ENCODE measurements at regions not wholly inside any gene's neighbourhood (a gene's known extent, or its start where the extent isn't known, plus 50 kb on each side); places are given as distances from the start of the nearest gene placed in this dataset.

GRCh38 chr2:240348522-240348921 is 86.9 kb upstream of the GPC1 start:
- DNase-seq (ENCODE audit: low read depth in 2 of 2), result peak in 1 of 2 donors; percentile 10
- no peaks in the 10 kb centered on the region for H3K36me3 ChIP-seq (ENCODE audit: control insufficient read depth, insufficient read depth, low read length)
- H3K9ac ChIP-seq (ENCODE audit: insufficient read depth, low read length), result no peak overlapping the region
- TF ChIP-seq EZH2 (IDR thresholded peaks at IDR 0.05; ENCODE audit: low read length, missing control alignments) (no peak), CTCF (conservative IDR thresholded peaks at IDR 0.05 in 1 of 2, IDR thresholded peaks at IDR 0.05 in 1 of 2; ENCODE audit: low read depth in 1 of 2, low read length in 2 of 2) (no peak)
- no peak overlapping the region for H3K4me2 ChIP-seq (ENCODE audit: extremely low read depth, insufficient read depth, low read length)
- no peaks in the 10 kb centered on the region for H4K20me1 ChIP-seq (ENCODE audit: control insufficient read depth, extremely low read depth, insufficient read depth, low read length)
- no peaks in the 10 kb centered on the region for H3K79me2 ChIP-seq (ENCODE audit: control insufficient read depth, insufficient read depth, low read length)
- H3K4me3 ChIP-seq (replicated peaks in 1 of 4; ENCODE audit: control extremely low read depth in 1 of 4, insufficient read depth in 1 of 4, low read depth in 3 of 4, low read length in 4 of 4), result no peak overlapping the region
- no peak overlapping the region for H3K27ac ChIP-seq (ENCODE audit: insufficient read depth, low read length)
- H3K27me3 ChIP-seq (ENCODE audit: control insufficient read depth, insufficient read depth, low read length), result peaks cover 9% of the 10 kb centered on the region
- H3K4me1 ChIP-seq (ENCODE audit: control insufficient read depth, extremely low read depth, insufficient read depth, low read length), result no peaks in the 10 kb centered on the region
- H2AFZ ChIP-seq (ENCODE audit: low read length), result no peak overlapping the region
- H3K9me3 ChIP-seq (ENCODE audit: control insufficient read depth, insufficient read depth, low read depth, low read length), result no peaks in the 10 kb centered on the region

- H3K27ac ChIP-seq (ENCODE audit: insufficient read depth, low read length), result no peak overlapping the region
- peaks cover 9% of the 10 kb centered on the region for H3K27me3 ChIP-seq (ENCODE audit: control insufficient read depth, insufficient read depth, low read length)
- no peak for DNase-seq (ENCODE audit: low read depth in 2 of 2)
- H3K79me2 ChIP-seq (ENCODE audit: control insufficient read depth, insufficient read depth, low read length), result no peaks in the 10 kb centered on the region
- no peak overlapping the region for H3K4me3 ChIP-seq (replicated peaks in 1 of 4; ENCODE audit: control extremely low read depth in 1 of 4, insufficient read depth in 1 of 4, low read depth in 3 of 4, low read length in 4 of 4)
- H2AFZ ChIP-seq (ENCODE audit: low read length), result no peak overlapping the region
- no peak overlapping the region for H3K9ac ChIP-seq (ENCODE audit: insufficient read depth, low read length)
- TF ChIP-seq CTCF (conservative IDR thresholded peaks at IDR 0.05 in 1 of 2, IDR thresholded peaks at IDR 0.05 in 1 of 2; ENCODE audit: low read depth in 1 of 2, low read length in 2 of 2), result no peak
- TF ChIP-seq EZH2 (IDR thresholded peaks at IDR 0.05; ENCODE audit: low read length, missing control alignments), result no peak
- no peaks in the 10 kb centered on the region for H3K9me3 ChIP-seq (ENCODE audit: control insufficient read depth, insufficient read depth, low read depth, low read length)
- no peaks in the 10 kb centered on the region for H3K36me3 ChIP-seq (ENCODE audit: control insufficient read depth, insufficient read depth, low read length)
- H3K4me2 ChIP-seq (ENCODE audit: extremely low read depth, insufficient read depth, low read length), result no peak overlapping the region
- H3K4me1 ChIP-seq (ENCODE audit: control insufficient read depth, extremely low read depth, insufficient read depth, low read length), result no peaks in the 10 kb centered on the region
- no peaks in the 10 kb centered on the region for H4K20me1 ChIP-seq (ENCODE audit: control insufficient read depth, extremely low read depth, insufficient read depth, low read length)
Observed at GRCh38 chr2:240349133-240350005, 86.1 kb upstream of the GPC1 start.

GRCh38 chr2:240350006-240350355 is 85.5 kb upstream of the GPC1 start:
- Histone ChIP-seq H3K79me2 (ENCODE audit: control insufficient read depth, insufficient read depth, low read length) (no peaks in the 10 kb centered on the region), H3K9ac (ENCODE audit: insufficient read depth, low read length) (no peak overlapping the region), H3K4me3 (replicated peaks in 1 of 4; ENCODE audit: control extremely low read depth in 1 of 4, insufficient read depth in 1 of 4, low read depth in 3 of 4, low read length in 4 of 4) (no peak overlapping the region), H3K9me3 (ENCODE audit: control insufficient read depth, insufficient read depth, low read depth, low read length) (no peaks in the 10 kb centered on the region), H3K27me3 (ENCODE audit: control insufficient read depth, insufficient read depth, low read length) (peaks cover 9% of the 10 kb centered on the region), H3K4me1 (ENCODE audit: control insufficient read depth, extremely low read depth, insufficient read depth, low read length) (peaks cover under 1% of the 10 kb centered on the region), H3K36me3 (ENCODE audit: control insufficient read depth, insufficient read depth, low read length) (no peaks in the 10 kb centered on the region), H4K20me1 (ENCODE audit: control insufficient read depth, extremely low read depth, insufficient read depth, low read length) (no peaks in the 10 kb centered on the region), H3K27ac (ENCODE audit: insufficient read depth, low read length) (no peak overlapping the region), H3K4me2 (ENCODE audit: extremely low read depth, insufficient read depth, low read length) (no peak overlapping the region), H2AFZ (ENCODE audit: low read length) (no peak overlapping the region)
- DNase-seq (ENCODE audit: low read depth in 2 of 2), result no peak
- TF ChIP-seq EZH2 (IDR thresholded peaks at IDR 0.05; ENCODE audit: low read length, missing control alignments), result no peak
- TF ChIP-seq CTCF (conservative IDR thresholded peaks at IDR 0.05 in 1 of 2, IDR thresholded peaks at IDR 0.05 in 1 of 2; ENCODE audit: low read depth in 1 of 2, low read length in 2 of 2), result no peak
